Keratinocyte (primary cell): ENCODE measurements at regions not wholly inside any gene's neighbourhood (a gene's known extent, or its start where the extent isn't known, plus 50 kb on each side); places are given as distances from the start of the nearest gene placed in this dataset.

Experiments used
- EZH2 ChIP-seq: IDR thresholded peaks from one replicate; pipeline ENCODE4 v1.6.1; 2012; ENCODE audit warnings: inconsistent platforms, mild to moderate bottlenecking, low read length, moderate library complexity
- TF ChIP-seq, protein P1 (sequence below), 3 experiments: IDR thresholded peaks in 1 of 3; conservative IDR thresholded peaks in 1 of 3; optimal IDR thresholded peaks in 1 of 3; 2 replicates in 2 of 3; 3 replicates in 1 of 3; pipeline versions ENCODE3 to v1.5.1; 2011; ENCODE audit warnings: low read length in 3 of 3, mild to moderate bottlenecking in 3 of 3, moderate library complexity in 2 of 3, control low read depth in 1 of 3, inconsistent platforms in 1 of 3; ENCODE audit not compliant: insufficient read depth in 2 of 3; ENCODE audit errors: extremely low read depth in 1 of 3

DNA sequence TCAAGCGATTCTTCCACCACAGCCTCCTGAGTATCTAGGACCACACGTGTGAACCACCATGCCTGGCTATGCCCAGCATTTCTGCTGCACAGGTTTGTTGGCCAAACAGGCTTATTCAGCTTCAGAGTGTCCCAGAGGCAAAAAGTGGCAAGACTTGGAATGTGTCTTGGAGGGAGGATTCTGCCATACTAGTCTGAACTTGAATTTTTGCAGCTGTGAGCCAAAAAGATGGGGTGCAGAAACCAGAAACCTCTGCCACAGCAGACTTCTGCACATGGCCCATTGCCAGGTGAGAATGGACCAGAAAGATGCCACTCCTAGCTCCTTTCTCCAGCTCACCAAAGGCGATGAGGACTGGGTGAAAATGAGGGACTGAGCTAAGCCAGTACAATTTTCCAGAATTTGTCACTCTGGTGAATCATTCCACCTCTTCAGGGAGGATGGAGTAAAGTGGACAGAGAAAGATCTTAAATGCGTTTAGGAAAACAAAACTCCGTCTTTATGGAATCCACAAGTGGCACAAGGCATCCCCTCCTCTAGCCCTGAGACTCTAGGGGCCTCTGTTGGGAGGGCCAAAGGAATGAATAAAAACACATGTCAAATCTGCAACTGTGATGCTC lies 369.1 kb upstream of the CLNK start:
- TF ChIP-seq, protein P1, sequence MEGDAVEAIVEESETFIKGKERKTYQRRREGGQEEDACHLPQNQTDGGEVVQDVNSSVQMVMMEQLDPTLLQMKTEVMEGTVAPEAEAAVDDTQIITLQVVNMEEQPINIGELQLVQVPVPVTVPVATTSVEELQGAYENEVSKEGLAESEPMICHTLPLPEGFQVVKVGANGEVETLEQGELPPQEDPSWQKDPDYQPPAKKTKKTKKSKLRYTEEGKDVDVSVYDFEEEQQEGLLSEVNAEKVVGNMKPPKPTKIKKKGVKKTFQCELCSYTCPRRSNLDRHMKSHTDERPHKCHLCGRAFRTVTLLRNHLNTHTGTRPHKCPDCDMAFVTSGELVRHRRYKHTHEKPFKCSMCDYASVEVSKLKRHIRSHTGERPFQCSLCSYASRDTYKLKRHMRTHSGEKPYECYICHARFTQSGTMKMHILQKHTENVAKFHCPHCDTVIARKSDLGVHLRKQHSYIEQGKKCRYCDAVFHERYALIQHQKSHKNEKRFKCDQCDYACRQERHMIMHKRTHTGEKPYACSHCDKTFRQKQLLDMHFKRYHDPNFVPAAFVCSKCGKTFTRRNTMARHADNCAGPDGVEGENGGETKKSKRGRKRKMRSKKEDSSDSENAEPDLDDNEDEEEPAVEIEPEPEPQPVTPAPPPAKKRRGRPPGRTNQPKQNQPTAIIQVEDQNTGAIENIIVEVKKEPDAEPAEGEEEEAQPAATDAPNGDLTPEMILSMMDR (optimal IDR thresholded peaks at IDR 0.05 in 1 of 3, IDR thresholded peaks at IDR 0.05 in 1 of 3, conservative IDR thresholded peaks at IDR 0.05 in 1 of 3; ENCODE audit: extremely low read depth in 1 of 3, insufficient read depth in 2 of 3, low read length in 3 of 3), result no peak
- no peak for TF ChIP-seq EZH2
